ENCODE measurements at regions not wholly inside any gene's neighbourhood (a gene's known extent, or its start where the extent isn't known, plus 50 kb on each side); places are given as distances from the start of the nearest gene placed in this dataset.

DNA sequence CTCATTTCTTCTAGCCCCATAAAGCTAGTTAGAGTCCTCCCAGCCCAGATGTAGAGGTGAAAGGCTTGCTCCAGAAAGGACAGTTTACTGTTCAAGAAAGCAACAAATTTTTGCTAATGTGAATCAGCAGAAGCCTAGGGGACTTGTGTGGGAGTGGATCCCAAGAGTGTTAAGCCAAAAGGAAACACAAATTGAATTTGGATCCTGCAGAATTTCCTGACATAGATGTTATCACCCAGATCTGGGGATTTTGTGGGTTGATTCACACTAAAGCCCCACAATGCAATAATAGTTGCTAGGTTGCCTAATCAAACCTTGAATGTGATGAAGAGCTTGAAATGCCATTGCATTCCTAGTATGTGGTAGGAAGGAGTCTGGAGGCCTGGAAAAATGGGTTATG is 135.2 kb upstream of the HS3ST3A1 start:
- no peak for DNase-seq (ENCODE audit: low read depth)

- DNase-seq (ENCODE audit: low read depth), result peak; percentile 40
These were observed 139.0 kb upstream of the HS3ST3A1 start for GRCh38 chr17:13740686-13741085.

GRCh38 chr17:13741744-13742143 is 140.0 kb upstream of the HS3ST3A1 start:
- DNase-seq (ENCODE audit: low read depth), result no peak

- no peak for DNase-seq (ENCODE audit: low read depth)
These were observed 142.2 kb upstream of the HS3ST3A1 start for GRCh38 chr17:13743906-13744305.

- DNase-seq (ENCODE audit: low read depth), result no peak
These were observed 144.7 kb upstream of the HS3ST3A1 start for GRCh38 chr17:13746404-13746803.

GRCh38 chr17:13749166-13749890 is 147.6 kb upstream of the HS3ST3A1 start:
- no peak for DNase-seq (ENCODE audit: low read depth)

DNA sequence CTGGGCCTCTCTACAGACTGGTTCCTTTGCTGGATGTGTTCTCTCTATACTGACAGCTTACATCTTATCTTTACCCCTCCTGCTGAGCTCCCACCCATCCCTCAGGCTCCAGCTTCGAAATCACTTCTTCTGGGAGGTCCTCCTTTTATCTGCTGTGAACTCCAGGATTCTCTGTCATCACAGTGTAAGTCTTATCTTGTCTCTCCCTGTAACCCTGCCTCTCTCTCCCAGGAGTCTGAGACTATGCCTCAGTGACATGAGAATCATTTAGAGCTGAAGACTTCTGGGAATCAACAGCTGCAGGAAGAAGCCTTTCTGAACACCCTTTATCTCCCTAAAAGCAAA is 148.1 kb upstream of the HS3ST3A1 start:
- no peak for DNase-seq (ENCODE audit: low read depth)

GRCh38 chr17:13750816-13751793 is 149.4 kb upstream of the HS3ST3A1 start:
- DNase-seq (ENCODE audit: low read depth), result no peak

- DNase-seq (ENCODE audit: low read depth), result no peak
These were observed 151.4 kb upstream of the HS3ST3A1 start for GRCh38 chr17:13753154-13753553.

DNA sequence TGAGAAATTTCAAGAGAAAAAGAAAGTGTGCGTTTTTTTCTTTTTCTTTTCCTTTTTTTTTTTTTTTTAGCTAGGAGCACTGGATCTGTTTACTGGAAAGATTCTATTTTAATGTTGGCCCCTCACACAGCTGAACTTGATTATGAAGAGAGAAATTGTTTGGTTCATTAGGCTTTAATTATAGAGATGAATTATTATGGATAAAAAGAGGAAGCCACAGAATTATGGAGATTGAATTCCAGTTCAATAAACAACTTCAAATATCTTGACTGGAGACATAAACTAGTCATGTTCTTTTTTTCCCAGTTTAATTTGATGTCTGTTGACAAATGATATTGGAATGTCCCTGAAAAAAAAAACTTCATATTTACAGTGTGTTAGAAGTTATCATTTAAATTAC is 152.0 kb upstream of the HS3ST3A1 start:
- no peak for DNase-seq (ENCODE audit: low read depth)

GRCh38 chr17:13755851-13756250 is 154.1 kb upstream of the HS3ST3A1 start:
- no peak for DNase-seq (ENCODE audit: low read depth)

- DNase-seq (ENCODE audit: low read depth), result no peak
These were observed 155.0 kb upstream of the HS3ST3A1 start for GRCh38 chr17:13756763-13757162.

DNA sequence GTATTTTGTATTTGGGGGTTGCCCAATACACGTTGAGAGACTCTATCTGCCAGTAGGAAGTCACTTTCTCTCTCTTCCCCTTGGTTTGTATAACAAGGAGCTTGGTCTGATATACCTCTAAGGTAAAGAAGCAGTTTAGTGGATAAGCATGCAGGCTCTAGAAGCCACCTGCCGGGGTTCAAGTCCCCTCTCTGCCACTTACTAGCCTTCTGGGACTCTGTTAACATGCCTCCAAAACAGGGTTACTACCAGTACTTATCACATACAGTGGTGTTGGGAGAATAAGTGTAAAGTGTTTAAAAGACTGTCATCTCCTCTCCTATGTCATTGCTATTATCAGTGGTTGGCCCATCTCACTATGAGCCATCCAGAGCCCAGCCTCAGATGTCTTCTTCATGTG is 156.1 kb upstream of the HS3ST3A1 start:
- DNase-seq (ENCODE audit: low read depth), result no peak

DNA sequence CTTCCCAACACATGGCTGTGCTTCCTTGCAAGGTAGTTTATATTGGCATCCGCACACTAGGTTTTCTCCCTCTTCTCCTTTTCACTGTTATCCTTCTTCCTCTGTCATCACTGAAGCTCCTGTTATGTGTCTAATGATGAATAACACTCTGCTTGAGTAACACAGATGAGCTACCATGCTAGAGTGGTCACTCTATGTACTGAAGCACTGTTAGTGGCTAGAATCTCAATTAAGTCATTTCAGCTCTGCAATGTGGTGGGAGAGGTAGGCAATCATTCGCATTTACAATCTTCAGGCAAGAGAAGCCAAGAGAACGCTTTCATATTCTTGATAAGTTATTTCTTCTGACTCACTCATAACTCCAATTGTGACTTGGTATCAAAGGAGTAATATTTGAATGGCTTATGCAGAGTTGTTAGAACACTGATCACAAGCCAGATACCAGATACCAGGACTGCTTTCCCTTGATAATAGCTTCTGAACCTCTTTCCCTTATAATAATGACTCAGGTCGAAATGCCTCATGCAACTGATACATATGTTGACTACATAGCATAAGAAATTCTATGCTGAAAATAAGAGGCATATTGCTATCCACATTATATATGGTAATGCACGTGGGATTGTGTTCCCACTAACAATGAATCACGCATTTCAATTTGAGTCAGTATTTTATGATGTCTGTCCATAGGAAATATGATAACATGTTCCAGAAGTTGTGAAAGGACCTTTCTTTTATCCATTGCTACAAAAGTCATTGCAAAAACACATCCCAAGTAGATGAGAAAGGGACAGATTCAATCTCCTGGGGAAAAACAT is 158.0 kb upstream of the HS3ST3A1 start:
- no peak for DNase-seq (ENCODE audit: low read depth)

GRCh38 chr17:13761038-13761603 is 159.4 kb upstream of the HS3ST3A1 start:
- no peak for DNase-seq (ENCODE audit: low read depth)

- DNase-seq (ENCODE audit: low read depth), result no peak
These were observed 164.0 kb upstream of the HS3ST3A1 start for GRCh38 chr17:13765701-13766100.

- DNase-seq (ENCODE audit: low read depth), result no peak
These were observed 169.0 kb upstream of the HS3ST3A1 start for GRCh38 chr17:13770702-13771101.

- no peak for DNase-seq (ENCODE audit: low read depth)
These were observed 173.7 kb upstream of the HS3ST3A1 start for GRCh38 chr17:13775450-13775849.

GRCh38 chr17:13776027-13776551 is 174.4 kb upstream of the HS3ST3A1 start:
- no peak for DNase-seq (ENCODE audit: low read depth)

DNA sequence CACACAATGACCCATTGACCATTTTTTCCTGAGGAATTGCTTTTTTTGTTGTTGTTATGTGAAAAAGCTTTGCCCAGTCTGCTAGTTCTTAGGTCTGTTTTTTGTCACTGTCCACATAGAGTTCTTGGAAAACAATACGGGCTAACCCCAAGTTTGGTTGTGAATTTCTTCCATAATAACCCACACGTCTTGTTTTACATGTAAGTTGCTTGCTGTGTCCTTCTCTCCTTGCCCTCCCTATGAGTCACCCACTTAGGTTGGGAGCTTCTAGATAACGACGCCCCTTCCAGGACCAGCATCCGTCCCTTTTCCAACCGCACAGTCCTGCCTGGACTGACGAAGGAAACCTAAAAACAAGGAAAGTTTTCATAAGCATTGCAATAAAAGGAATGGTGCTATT is 175.3 kb upstream of the HS3ST3A1 start:
- DNase-seq (ENCODE audit: low read depth), result no peak

DNA sequence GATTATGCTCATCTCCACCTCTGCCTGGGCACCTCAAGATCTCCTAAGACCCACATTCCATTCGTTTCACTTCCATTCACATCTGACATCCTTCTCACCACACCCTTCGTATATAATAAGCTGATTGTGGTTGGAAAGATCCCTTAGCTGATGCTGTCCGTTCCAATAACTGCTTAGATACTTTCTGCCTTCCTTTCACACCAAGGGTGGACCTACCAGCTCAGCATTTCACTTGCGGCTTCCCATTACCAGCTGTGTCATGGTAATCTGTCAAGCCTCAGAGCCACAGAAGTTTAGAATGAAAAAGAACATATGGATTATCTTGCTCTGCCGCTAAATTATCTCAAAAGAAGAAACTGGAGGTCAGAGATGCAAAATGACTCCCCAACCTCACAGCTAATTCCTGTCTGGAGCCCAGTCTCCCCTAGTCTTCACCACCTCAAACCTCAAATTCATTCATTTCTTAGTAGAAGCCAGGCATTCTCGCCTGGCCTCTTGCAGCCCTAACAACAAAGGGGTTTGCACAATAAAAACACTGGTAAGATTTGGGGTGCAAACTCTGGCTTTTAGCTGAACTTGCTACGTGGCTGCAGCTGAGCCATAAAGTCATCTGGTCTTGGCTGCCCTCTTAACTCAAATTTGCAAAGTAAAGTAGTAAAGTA is 182.8 kb upstream of the HS3ST3A1 start:
- DNase-seq (ENCODE audit: low read depth), result no peak
